Esophagus (tissue), 2 donors: ENCODE measurements at regions not wholly inside any gene's neighbourhood (a gene's known extent, or its start where the extent isn't known, plus 50 kb on each side); places are given as distances from the start of the nearest gene placed in this dataset.
A peak's percentile ranks its signal among the peaks of the same experiment; 100 is the strongest.

Source experiments
- H3K27ac ChIP-seq, 2 donors: one replicate each; pipeline ENCODE4 v1.5.1; 2013; ENCODE audit warnings: low read depth in 2 of 2, mild to moderate bottlenecking in 2 of 2, inconsistent platforms in 1 of 2, low read length in 1 of 2, moderate library complexity in 1 of 2
- H3K27me3 ChIP-seq, 2 donors: one replicate each; pipeline ENCODE4 v1.6.1; 2013; ENCODE audit warnings: low read length in 2 of 2, control low read depth in 1 of 2, mild to moderate bottlenecking in 1 of 2; ENCODE audit not compliant: insufficient read depth in 2 of 2, control insufficient read depth in 1 of 2
- H3K36me3 ChIP-seq, 2 donors: one replicate each; pipeline ENCODE4 v1.6.1; 2013; ENCODE audit warnings: low read length in 1 of 2; ENCODE audit not compliant: control insufficient read depth in 2 of 2, insufficient read depth in 2 of 2
- H3K4me1 ChIP-seq, 2 donors: one replicate each; pipeline ENCODE4 v1.6.1; 2013; ENCODE audit warnings: low read length in 1 of 2; ENCODE audit not compliant: control insufficient read depth in 2 of 2, insufficient read depth in 2 of 2
- H3K4me3 ChIP-seq, 2 donors: one replicate each; pipeline ENCODE4 v1.5.1; 2013; ENCODE audit warnings: low read length in 2 of 2, mild to moderate bottlenecking in 2 of 2, low read depth in 1 of 2, moderate library complexity in 1 of 2
- H3K9me3 ChIP-seq, 2 donors: one replicate each; pipeline ENCODE4 v1.6.1; 2013; ENCODE audit warnings: mild to moderate bottlenecking in 2 of 2, low read depth in 1 of 2, low read length in 1 of 2, moderate library complexity in 1 of 2; ENCODE audit not compliant: control insufficient read depth in 2 of 2, insufficient read depth in 1 of 2
- WGBS, 2 donors: extraction: QIAGEN DNeasy Blood & Tissue Kit; methylation state at CpG; one replicate each; pipeline ENCODE4 v1.1.7; 2013; 5-methylcytosine and 5-hydroxymethylcytosine counted together
- donor health status: healthy with polysubstance abuse.
- donor health status: Bipolar disorder and iron deficiency.

DNA sequence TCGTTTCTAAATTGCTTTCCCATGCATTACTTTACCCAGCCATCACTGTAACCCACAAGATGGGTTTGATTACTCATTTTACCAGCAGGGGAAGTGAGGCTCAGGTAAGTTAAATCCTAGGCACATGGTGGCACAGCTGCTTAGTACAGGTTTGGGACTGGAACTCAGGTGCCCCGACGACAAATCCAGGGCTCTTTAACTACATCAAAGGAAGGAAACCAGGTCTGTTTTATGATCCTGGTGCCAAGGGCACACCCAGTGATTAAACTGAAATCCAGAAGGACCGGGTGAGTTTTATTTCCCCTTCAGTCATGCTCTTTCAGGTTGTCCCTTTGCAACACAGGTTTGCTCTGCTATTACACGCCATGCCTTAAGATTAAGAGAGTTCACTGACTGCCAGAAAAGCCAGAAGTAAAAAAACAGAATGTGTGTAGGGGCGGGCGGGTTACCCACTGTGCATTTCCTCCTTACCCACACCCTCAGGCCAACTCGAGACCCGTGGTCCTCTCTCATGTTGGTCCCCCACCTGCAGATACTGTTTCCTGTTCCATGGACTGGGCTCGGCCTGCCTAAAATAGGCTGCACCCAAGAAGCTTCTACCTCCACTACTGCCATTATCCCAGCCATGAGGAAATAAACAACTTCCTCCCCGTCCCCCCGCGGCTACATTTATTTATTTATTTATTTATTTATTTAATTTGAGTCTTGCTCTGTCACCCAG, 55.1 kb upstream of the KDM7A start:
- Histone ChIP-seq H3K4me1 (peaks cover 0 to 7% of the 10 kb centered on the region in 2 donors), H3K27ac (peak overlapping the region; percentile 86 to 96), H3K9me3 (no peaks in the 10 kb centered on the region), H3K4me3 (peak overlapping the region; percentile 56 to 63), H3K36me3 (no peaks in the 10 kb centered on the region), H3K27me3 (no peaks in the 10 kb centered on the region)
- WGBS, 2 donors = 25 to 26% methylated on average over 13 of the region's 13 CpGs

DNA sequence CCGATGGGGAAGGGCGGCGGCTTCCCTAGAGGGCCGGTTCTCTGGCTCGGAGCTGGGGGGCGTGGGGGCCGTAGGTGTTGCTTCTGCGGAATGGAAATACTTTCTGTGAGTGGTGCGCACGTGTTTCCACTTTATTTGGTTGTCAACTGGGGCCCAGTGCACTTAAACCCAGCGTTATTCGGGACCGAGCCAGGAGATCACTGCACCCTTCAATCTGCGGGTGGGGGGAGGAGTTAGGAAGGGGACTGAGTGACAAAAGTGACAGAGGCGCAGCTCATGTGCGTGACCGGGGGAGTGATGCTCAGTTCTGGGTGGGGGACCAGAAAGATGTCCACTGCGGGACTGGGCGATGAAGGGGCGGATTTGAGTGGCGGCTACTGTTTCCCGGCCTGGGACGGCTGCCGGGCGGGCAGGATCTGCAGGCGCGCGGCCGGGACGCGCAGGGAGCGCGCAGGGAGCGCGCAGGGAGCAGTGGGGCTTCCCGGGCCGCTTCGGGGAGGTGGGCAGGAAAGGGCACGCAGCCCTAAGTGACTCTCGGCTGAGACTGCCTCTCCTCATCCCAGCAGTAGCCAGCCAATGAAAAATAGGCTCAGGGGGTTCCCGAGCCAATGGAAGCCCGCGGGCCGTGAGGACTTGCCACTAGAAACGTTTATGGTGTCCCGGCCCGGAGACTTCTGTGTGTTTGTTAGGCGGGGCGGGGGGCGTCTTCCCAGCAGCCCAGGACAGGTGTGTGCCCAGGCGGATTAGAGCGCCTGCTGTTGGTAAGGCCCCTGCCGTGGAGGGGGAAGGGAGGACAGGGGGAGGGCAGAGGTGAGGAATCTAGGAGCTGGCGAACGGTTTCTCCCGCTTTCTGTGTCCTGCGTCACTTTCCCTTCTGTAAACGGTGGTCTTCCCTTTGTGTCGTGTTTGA, 54.3 kb upstream of the KDM7A start:
- H3K9me3 ChIP-seq = no peaks in the 10 kb centered on the region
- H3K27ac ChIP-seq = peak overlapping the region; percentile 86 to 96
- WGBS, 2 donors = 1 to 2% methylated on average over 50 to 59 of the region's 59 CpGs
- peaks cover 0 to 7% of the 10 kb centered on the region in 2 donors for H3K4me1 ChIP-seq
- H3K4me3 ChIP-seq = peak overlapping the region; percentile 56 to 63
- H3K36me3 ChIP-seq = no peaks in the 10 kb centered on the region
- H3K27me3 ChIP-seq = no peaks in the 10 kb centered on the region

DNA sequence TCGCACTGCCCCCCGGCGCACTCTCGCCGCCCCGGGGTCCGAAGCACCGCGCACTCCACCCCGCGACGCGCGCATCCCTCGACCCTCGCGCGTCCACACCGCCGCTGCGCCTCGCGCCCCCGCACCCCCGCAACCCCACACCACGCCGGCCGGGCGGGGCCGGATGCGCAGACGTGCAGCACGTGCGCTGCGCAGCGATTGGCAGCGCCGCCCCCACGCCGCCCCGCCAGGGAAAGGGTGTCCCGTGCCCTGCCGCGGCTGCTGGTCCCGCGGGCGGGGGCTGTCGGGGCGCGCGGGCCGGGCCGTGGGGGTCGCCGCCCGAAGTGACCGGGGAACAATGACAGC, 53.7 kb upstream of the KDM7A start:
- H3K27me3 ChIP-seq = no peaks in the 10 kb centered on the region
- WGBS, 2 donors = 0 to 1% methylated on average over 39 to 57 of the region's 57 CpGs
- H3K4me3 ChIP-seq = peak overlapping the region; percentile 56 to 63
- H3K27ac ChIP-seq = peak overlapping the region; percentile 86 to 96
- H3K4me1 ChIP-seq = peaks cover 0 to 7% of the 10 kb centered on the region in 2 donors
- H3K36me3 ChIP-seq = no peaks in the 10 kb centered on the region
- no peaks in the 10 kb centered on the region for H3K9me3 ChIP-seq

DNA sequence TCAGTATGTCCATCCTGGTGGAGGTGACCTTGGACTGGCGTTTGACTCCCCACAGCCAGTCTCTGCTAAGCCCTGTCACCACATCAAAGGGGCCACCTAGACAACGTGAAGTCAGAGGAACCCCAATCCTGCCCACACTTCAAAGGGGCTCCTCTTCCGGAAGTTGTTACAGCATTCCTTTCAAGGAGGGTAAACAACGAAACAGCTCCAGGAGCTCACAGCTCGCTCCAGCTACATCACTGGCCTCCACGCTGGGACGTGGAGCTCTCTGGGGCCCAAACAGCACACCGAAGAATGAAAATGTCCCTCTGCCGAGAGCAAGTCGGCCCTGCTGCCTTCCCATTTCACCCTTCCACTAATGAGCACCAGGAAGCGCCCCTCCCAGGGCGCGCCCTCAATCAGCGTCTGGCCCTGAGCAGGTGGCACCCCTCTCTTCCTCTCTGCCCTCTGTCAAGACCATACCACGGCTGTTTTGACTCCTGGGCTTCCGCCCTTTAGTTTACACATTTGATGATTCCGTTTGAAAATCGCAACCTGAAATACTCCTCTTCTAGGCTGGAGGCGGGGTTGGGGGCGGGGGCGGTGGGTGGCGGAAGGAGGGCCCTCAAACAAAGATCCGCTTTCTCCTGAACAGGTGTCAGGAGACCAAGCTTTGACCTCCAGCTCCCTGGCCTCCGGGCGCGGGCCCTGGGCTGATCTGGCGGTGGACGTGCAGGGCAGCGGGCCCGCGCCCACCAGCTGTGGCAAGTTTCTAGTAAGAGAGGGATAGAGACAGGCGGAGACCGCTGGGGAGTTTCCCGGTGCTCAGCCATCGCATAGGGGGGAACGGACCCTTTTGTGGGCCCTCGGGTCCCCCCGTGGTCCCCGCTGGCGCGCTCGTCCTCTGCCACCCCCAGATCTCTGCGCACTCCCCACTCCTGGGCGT, 53.1 kb upstream of the KDM7A start:
- Histone ChIP-seq H3K9me3 (no peaks in the 10 kb centered on the region), H3K27me3 (no peaks in the 10 kb centered on the region), H3K4me1 (peaks cover 0 to 7% of the 10 kb centered on the region in 2 donors), H3K4me3 (peak overlapping the region; percentile 56 to 63), H3K27ac (peak overlapping the region; percentile 86 to 96), H3K36me3 (no peaks in the 10 kb centered on the region)
- 8% methylated on average over 40 to 44 of the region's 44 CpGs for WGBS, 2 donors

DNA sequence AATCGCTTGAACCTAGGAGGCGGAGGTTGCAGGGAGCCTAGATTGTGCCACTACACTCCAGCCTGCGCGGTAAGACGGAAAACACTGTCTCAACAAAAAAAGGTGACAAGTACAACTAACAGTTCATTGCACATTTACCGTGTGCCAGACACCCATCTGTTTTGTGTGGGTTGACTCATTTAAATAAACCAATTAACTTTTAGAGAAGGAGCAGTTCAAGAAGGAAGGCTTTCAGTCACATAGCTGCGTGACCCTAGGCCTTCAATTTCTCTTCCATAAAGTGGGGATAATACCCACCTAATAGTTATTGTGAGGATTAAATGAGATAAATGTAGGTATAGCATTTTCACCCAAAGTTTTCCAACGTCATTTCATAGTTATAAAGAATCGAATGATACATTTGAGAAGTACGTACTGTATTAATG, 52.3 kb upstream of the KDM7A start:
- WGBS, 2 donors = 83 to 91% methylated on average over 10 of the region's 10 CpGs
- no peak overlapping the region for H3K27ac ChIP-seq
- H3K36me3 ChIP-seq = no peaks in the 10 kb centered on the region

More for the DNA sequence above, 52.3 kb upstream of the KDM7A start:
- Histone ChIP-seq H3K27me3 (no peaks in the 10 kb centered on the region), H3K9me3 (no peaks in the 10 kb centered on the region), H3K4me3 (no peak overlapping the region), H3K4me1 (peaks cover 0 to 7% of the 10 kb centered on the region in 2 donors)
